RKO (cell line): ENCODE measurements at regions not wholly inside any gene's neighbourhood (a gene's known extent, or its start where the extent isn't known, plus 50 kb on each side); places are given as distances from the start of the nearest gene placed in this dataset.

Source experiments
- DNase-seq: peaks from one replicate; pipeline ENCODE4 v3.0.0-alpha.2; 2016; ENCODE audit warnings: low spot score

DNA sequence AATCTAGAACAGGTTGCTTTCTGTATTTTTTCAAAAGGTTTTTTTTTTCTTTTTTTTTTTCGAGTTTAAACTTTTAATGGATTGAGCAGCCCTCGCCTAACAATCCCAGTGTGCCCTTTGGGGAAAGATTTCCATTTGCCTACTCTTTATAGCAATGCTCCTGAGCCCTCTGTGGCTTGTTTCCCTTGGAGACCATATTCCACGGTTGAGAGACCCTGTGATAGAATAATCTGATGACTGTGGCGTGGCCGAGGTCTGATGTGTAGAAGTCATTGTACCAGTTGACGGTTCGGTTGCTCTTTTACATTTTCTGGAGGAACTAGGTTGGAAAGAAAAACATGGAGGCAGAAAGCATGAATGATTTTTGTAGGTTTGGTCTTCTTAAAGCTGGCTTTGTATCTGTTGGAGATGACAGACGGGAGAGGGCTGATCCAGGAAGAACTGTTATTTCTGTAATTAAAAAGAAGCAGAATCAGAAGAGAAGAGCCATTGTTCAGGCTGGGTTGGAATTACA is 305.7 kb upstream of the NRIP1 start:
- no peak for DNase-seq

DNA sequence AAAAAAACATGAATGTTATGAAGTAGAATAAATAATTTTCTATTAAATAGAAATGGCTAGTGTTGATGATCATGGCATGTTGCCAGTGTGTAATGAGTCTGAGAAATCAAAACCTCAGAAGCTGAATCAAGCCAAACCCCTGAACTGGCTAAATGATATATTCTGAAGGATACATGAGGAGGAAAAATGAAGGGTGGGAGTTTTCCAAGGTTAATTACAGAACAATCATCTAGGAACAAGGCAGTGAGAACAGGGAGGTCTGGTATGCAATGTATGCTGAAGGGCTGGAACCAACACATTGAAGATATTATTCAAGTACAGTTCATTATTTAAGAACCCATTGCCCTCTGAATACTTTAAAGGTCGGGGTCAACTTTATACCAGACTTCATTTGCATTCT is 309.1 kb upstream of the NRIP1 start:
- DNase-seq: no peak

DNA sequence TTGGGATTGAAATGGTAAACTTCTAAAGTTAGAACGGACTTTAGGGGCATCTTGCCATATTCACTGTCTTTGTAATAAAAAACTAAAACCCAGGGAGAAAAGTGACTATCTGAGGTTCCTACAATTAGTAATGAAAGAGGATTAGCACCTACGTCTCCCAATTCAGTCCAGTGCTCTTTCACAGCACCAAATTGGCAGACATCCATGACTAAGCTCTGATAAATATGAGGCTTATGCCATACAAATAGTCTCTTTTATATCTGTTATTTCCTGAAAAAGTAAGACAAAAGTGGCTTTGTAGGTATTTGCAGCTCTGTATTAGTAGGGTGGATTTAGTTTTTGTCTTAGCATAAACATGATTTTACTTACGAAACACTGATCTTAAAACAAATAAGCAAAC is 315.0 kb upstream of the NRIP1 start:
- DNase-seq: no peak

DNA sequence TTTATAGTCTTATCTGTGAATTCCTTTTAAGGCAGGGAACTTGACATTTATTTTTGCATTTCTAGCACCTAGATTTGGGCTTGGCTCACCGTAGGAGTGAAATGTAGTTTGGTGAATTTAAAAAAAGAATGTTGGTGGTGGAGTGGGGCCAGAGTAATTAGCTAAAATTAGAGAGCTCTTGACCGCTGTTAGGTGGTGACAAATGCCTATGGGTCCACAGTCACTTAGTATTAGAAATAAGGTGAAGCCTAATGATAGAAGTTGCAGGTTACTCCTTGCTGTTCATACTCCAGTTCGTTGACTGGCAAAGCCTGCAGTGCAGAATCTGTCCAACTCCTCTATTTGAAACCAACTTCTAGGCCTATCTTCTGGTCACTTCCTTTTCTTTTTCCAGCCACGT is 318.8 kb upstream of the NRIP1 start:
- DNase-seq: no peak

DNA sequence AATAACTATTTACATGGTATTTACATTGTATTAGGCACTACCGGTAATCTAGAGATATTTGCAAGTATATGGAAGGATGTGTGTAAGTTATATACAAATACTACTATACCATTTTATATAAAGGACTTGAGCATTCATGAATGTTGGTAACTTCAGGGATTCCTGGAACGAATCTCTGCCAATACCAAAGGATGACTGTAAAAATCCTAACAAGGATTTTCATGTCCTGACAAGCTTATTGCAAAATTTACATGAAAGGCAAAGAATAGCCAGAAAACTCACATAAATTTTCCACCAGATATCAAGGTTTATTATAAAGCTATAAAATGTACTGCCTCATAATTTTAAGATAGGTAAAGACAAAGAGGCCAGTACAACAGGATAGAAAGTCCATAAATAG is 325.2 kb upstream of the NRIP1 start:
- no peak for DNase-seq

DNA sequence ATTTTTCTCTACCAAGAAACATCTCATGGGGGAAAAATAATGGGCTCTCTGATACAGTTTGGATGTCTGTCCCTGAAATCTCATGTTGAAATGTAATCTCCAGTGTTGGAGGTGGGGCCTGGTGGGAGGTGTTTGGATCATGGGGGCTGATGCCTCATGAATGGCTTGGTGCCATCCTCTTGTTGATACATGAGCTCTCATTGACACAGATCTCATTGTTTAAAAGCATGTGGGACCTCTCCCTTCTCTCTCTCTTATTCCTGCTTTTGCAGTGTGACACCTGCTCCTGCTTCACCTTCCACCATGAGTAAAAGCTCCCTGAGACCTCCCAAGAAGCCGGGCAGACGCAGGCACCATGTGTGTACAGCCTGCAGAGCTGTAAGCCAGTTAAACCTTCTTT is 332.5 kb upstream of the NRIP1 start:
- no peak for DNase-seq

DNA sequence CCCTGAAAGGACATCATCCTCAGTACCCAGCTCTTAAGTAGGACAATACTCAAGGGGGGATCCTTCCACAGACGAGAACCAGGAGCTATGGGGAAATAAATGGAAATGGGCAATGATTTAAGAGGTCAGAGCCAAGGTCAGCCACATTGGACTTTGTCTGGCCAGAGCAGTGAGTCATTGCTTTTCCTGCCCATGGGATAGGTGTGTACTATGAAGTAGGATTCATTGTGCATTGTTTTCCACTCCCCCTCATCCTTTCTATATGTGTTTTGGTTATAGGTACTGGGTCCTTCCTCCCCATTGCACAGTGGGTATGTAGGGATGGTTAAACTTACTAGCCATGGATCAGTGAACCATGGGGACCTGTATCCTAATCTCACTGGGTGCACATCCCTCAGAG is 328.9 kb upstream of the USP25 start:
- DNase-seq: no peak

DNA sequence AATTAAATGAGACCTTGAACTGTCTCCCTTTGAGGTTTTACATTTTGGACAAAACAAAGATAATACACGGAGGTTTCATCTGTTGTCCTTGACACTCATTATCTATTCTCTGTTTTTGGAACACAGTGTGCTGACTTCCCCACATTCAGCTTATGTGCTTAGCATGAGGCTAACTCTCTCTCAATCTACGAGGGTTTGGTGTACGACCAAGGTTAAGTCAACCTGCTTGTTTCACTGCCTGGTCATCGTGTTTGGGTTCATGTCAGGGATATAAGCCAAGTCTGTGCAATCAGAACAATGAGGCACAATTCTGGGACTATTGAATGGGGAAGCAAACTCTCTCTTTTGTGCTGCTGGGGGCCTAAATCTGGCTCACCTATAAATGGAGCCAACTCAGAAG is 328.5 kb upstream of the USP25 start:
- no peak for DNase-seq

DNA sequence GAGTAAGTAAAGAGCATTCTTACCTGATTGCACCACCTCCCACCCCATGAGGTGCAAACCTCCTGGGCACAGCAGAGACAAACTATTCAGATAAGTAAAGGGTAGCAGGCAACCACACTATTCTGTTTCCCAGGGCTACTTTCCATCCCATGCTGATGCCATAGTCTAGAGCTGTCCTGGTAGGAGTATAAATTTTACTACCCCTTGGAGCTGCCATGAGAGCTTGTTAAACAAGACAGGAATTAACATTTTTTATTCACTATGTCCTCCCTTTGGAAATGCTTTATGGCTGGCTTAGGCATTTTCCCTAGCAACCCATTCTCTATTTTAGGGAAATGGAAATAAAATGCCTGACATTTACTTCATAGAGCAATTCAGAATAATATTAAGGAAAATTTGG is 324.6 kb upstream of the USP25 start:
- DNase-seq: no peak

DNA sequence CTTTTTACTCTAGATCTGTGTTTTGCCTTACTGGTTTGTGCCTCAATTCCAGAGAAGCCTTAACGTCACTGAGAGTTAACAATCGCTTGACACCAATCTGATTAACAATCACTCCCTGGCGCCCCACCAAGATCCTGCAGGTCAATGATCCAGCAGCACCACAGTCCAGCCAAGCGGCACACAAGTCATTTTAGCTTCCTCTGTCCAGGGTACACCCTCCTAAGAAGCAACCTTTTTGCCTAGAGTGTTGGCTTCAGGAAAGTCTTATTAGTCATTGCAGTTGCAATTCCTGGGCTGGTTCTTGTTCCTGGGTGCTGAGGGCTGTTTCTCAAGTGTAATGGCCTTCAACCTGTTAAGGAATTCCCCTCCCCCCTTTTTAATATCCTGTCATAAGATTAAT is 323.0 kb upstream of the USP25 start:
- DNase-seq: no peak

DNA sequence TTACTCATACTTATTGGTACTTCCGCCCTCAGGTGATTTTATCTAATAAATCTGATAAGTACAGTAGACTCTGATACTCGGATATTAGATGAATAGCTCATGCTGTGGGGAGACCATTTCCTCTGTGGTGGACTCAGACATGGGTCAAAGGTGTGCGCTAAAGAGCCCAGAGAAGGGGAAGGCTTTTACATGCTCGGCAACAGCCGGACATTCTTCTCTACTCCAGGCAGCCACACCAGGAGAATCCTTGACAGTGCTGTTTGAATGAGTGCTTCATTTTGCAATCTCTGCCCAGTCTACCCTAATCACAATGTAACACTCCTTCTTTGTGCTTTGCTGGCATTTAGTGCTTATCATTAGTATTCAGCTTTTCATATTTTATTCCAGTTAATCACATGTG is 322.2 kb upstream of the USP25 start:
- no peak for DNase-seq

DNA sequence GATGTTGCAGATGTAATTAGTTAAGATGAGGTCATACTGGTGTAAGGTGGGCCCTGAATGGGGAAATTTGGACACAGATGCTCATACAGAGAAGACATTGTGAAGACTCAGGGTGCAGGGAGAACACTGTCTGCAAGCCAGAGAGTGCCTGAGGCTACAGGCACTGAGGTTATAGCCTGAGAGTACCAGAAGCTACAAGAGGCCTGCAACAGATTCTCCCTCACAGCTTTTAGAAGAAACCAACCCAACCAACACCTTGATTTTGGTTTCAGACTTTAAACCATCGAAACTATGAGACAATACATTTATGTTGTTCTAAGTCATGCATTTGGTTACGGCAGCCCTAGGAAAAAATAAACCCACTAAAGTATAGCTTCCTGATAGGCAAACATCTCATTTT is 321.7 kb upstream of the USP25 start:
- DNase-seq: no peak

DNA sequence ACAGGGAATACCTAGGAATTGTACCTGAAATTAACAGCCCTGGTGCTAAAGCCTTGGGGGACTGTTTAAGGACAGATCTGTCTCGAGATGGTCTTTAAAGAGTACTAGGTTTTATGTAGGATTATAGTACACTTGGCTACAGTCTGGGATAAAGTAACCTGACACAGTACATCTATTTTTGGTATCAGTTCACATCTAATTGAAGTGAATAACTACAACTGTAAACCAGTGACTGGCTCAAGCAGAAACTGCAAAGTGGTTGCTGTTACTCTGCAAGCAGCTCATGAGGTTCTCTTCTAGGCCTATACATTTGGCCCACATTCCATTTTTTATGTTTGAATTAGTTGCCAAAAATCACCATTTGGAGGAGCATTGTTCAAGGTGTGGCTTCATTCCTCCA is 320.8 kb upstream of the USP25 start:
- no peak for DNase-seq

DNA sequence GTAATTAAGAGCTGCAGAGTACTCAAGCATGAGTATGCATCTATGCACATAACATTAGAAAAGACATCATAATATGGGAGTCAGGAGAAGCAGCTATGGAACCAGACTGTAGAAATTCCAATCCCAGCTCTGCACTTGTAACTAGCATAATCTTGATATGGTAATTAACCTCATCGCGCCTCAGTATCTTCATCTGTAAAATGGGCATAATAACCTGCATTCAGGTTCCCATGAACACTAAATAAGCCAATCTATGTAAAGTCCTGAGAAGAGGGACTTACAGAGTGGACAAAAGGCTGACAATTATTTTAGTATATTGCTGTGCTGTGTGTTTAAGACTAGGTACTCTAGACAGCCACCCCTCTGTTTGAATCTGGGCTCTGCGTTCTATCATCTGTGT is 318.9 kb upstream of the USP25 start:
- DNase-seq: no peak

DNA sequence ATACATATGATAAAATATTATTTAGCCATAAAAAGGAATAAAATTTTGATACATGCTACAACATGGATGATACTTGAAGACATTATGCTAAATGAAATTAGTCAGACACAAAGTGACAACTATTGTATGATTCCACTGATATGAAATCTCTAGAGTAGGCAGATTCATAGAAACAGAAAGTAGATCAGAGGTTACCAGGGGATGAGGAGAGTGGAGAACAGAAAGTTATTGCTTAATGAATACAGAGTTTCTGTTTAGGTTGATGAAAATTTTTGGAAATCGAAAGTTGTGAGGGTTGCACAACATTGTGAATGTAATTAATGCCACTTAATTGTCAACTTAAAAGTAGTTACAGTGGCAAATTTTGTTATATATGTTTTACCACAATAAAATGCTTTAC is 315.7 kb upstream of the USP25 start:
- DNase-seq: no peak

DNA sequence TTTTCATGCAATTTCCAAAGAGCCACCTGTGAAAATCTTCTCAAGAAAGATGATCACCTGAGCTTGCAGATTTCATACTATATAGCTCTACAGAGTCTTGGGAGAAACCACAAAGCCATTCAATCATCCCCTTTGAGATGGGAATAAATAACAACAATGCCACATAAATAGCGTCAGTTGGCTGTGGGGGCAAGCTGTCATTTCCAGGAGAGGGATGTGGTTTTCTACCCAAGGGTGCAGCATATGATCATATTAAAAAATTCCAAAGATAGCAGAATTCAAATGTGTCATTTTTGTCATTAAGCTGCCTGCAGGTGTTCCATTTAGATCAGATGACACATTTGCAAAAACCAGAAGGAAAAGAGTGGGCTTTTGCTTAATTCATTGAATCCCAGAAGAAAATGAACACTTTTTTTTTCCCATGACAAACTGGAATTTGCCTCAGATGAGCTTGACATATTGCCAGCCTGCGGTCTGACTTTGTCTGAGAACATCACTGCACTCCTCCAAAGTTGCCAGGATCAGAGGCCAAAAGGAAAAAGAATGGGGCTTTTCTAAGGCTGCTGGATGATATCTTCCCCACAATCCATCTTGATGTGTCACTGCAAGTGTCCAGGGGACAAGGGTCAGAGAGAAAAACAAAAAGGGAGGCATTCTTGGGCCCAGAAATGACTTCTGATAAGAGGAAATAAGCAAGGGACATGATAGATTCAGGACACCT is 314.1 kb upstream of the USP25 start:
- DNase-seq: no peak

DNA sequence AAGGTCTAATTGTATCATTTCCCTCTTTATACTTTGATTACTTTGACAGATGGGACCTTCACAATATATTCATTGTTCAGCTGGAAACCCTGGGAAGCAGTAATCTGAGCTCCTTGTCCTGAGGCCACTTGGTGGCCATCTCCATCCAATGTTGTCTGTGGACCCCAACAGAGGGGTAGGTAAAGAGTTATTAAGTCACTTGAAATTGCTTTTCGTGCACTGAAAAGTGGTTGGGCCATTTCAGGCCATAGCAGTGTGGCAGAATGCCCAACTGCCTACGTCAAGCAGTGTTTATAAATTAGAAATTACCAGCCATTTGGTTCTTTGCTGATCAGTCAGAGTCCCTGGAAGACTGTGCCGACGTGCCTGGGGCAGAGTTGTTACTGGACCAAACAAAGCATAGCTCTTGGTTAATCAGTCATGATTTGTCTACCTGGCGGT is 308.3 kb upstream of the USP25 start:
- DNase-seq: no peak

DNA sequence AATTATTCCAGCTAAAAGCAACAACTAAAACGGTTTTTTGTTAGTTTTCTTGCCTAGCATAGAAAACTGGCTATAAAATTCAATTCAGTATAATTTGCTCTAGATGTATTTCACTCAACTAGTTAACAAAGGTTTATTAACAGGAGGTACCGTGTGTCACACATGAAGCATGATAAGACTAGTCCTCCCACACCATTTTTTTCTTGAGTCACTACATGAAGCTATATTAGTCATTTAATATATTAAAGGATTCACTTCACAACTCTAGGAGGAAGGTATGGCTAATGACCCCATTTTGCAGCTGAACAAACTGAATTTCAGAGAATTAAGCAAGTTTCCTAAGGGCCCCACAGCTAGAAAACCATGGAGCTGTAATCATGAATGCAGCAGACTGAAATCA is 307.8 kb upstream of the USP25 start:
- peak; percentile 9 for DNase-seq

DNA sequence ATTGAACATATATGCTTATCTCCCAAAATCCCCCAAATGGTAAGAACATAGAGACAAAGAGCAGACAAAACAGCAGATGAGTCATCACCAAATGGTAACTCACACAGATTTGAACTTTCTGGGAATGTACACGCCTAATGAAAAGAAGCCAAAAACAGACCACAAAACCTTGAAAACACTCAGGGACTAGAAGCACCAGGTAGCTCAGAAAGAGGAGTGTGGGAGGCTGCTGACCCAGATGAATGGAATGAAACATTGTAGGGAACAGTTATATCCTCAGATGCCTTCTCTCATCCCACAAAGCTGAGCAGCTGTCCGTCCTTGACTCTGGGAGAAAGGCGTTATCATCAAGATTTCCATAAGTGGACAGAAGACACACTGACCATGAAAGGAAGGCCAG is 307.0 kb upstream of the USP25 start:
- DNase-seq: no peak

DNA sequence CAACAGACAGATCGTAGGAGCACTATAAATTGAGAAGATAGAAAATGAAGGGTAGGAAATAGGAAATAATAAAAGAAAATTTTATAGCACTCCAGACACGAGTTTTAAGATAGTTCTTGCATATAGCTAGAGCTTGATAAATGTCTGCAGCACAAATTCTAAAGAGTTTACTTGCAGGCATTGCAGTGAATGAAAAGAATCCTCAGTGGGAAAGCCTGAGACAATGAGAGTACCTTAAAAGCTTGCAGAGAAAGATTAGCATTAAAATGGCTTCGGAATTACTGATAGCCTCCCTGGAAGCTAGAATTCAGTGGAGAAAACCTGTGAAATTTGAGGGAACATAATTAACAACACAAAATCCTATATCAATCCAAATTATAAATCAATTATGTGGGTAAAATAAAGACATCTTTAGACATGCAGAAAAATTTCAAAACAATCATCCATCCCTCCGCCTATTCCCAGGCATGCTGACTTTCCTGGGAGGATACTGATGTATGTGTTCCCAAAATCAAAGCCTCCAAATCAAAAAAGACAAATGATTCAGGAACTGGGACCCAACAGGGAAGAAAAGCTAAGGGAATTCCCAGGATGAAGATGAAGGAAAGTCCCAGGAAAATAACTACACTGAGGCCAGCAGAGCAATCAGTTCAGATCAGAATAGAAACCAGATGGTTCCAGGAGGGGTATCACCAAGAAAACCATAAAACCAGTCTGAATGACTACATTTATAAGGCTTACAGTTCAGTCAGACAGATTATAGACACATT is 305.9 kb upstream of the USP25 start:
- DNase-seq: no peak

DNA sequence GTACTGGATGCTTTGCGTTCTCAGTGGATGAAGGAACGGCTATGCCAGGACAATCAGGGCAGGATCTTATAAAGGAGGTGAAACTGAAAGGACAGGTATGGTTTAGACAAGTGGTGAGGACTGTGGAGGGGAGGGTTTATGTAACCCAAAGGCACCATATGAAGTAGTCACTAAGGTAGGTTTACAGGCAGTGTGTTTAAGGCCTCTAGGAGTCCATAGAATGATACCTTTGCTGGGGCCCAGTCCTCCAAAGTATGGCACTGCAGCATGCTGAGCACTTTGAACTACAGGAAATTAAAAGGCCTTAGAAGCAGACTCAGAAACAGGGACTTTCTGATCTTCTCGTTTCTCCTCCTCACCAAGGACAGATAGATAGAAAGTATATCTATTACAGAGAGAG is 304.7 kb upstream of the USP25 start:
- no peak for DNase-seq

DNA sequence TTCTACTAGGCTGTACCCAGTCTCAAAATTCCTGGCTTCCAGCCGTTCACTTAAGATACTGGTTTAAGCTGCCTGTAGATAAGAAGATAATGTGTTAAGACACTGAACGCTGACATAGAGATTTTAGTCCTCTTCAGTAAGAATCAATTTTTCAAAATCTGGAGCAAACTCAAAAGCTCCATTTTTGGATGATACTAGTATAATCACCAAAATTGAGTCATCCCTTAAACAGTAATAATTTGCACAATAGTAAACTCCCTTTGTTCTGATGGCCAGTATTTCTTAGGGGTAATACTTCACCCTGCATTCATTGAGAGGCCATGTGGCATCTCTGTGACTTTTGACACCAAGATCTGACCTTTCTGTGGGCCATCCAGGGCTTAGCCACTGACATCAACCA is 299.8 kb upstream of the USP25 start:
- DNase-seq: no peak

DNA sequence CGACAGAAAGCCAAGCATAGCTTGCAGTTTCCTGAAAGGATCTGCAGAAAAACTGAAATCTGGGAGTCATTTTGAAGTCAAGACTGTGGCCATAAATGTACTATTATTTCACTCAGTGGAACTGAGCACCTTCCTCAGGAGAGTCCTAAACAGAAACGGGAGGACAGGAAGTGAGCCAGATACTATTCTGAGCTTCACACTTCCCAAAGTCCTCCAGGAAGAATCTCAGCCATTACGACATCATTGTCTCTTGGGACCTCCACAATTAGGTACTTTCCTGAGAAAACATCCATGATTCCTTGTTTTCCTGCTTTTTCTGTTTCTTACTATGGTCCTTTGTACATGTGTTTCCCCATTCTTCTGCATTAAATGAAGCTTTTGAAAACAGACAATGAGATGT is 299.2 kb upstream of the USP25 start:
- no peak for DNase-seq

DNA sequence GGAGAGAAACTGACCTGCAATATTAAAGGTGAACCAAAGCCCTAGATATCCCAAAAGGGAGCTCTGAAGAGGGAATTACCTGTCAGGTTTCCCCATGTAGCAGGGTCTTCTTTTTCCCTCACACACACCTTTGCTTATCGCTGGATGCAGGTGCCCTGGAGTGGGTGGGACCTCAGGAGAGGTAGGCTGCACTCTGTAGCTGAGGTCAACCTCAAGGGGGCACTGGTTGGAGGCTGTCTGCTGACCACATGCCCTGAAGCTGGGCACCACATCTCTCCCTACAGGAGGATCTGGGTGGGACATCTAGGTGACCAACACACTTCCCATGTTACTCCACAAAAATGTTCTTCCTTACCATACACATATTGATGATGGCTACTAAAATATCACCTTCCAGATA is 298.7 kb upstream of the USP25 start:
- no peak for DNase-seq
